Parathyroid adenoma (tissue), 2 donors: ENCODE measurements at regions not wholly inside any gene's neighbourhood (a gene's known extent, or its start where the extent isn't known, plus 50 kb on each side); places are given as distances from the start of the nearest gene placed in this dataset.
A peak's percentile ranks its signal among the peaks of the same experiment; 100 is the strongest.

Source experiments
- H2AFZ ChIP-seq: fragments of 300-600 bp; sonication (generic); one replicate; pipeline ENCODE4 v1.7.0; 2017; ENCODE audit warnings: antibody characterized with exemption, mild to moderate bottlenecking
- H3K27ac ChIP-seq: fragments of 300-600 bp; sonication (generic); one replicate; pipeline ENCODE4 v1.7.0; 2017
- H3K27me3 ChIP-seq: fragments of 300-600 bp; sonication (generic); one replicate; pipeline ENCODE4 v1.7.0; 2017; ENCODE audit warnings: low read length; ENCODE audit not compliant: control insufficient read depth, insufficient read depth
- H3K36me3 ChIP-seq: fragments of 300-600 bp; sonication (generic); one replicate; pipeline ENCODE4 v1.7.0; 2017; ENCODE audit warnings: low read length; ENCODE audit not compliant: control insufficient read depth, insufficient read depth
- H3K4me1 ChIP-seq: fragments of 300-600 bp; sonication (generic); one replicate; pipeline ENCODE4 v1.7.0; 2017; ENCODE audit warnings: control low read depth
- H3K4me2 ChIP-seq: fragments of 300-600 bp; sonication (generic); one replicate; pipeline ENCODE4 v1.7.0; 2017; ENCODE audit warnings: low read length
- H3K4me3 ChIP-seq: fragments of 300-600 bp; sonication (generic); one replicate; pipeline ENCODE4 v1.7.0; 2017; ENCODE audit warnings: low read depth, low read length
- H3K79me2 ChIP-seq: fragments of 300-600 bp; sonication (generic); one replicate; pipeline ENCODE4 v1.7.0; 2017; ENCODE audit warnings: control low read depth
- H3K9ac ChIP-seq: fragments of 300-600 bp; sonication (generic); one replicate; pipeline ENCODE4 v1.7.0; 2017; ENCODE audit warnings: mild to moderate bottlenecking
- H3K9me3 ChIP-seq: fragments of 300-600 bp; sonication (generic); one replicate; pipeline ENCODE4 v1.7.0; 2017; ENCODE audit warnings: low read length; ENCODE audit not compliant: control insufficient read depth
- TF ChIP-seq, protein P1 (sequence below): fragments of 300-600 bp; sonication (generic); IDR thresholded peaks from one replicate; pipeline ENCODE4 v1.7.0; 2017; ENCODE audit warnings: antibody characterized with exemption, mild to moderate bottlenecking
- donor health status: primary hyperparathyroidism.

DNA sequence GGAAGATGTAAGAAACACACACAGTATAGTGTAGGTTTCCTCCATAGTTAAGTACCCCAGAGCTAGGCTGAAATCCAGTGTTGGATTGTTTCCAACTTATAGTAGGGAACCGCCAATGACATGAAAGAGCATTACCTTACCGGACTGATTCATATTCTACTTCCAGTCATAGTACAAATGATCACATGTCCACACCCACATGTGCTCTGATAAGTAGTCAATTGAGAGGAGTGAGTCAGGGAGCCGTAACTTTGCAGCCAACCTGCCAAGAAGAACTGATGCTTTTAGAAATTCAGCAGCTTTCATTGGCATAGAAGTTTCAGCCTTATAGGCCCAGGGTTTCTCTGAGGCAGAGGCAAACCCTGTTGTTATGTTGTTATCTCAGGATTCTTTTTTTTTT, 240.6 kb downstream of the ETS1 start:
- Histone ChIP-seq H3K36me3 (no peaks in the 10 kb centered on the region), H3K9ac (no peak overlapping the region), H3K27me3 (no peaks in the 10 kb centered on the region), H3K79me2 (no peaks in the 10 kb centered on the region), H3K9me3 (no peaks in the 10 kb centered on the region), H3K4me2 (no peak overlapping the region), H3K4me1 (no peaks in the 10 kb centered on the region), H3K27ac (no peak overlapping the region), H2AFZ (no peak overlapping the region), H3K4me3 (no peak overlapping the region)
- TF ChIP-seq, protein P1, sequence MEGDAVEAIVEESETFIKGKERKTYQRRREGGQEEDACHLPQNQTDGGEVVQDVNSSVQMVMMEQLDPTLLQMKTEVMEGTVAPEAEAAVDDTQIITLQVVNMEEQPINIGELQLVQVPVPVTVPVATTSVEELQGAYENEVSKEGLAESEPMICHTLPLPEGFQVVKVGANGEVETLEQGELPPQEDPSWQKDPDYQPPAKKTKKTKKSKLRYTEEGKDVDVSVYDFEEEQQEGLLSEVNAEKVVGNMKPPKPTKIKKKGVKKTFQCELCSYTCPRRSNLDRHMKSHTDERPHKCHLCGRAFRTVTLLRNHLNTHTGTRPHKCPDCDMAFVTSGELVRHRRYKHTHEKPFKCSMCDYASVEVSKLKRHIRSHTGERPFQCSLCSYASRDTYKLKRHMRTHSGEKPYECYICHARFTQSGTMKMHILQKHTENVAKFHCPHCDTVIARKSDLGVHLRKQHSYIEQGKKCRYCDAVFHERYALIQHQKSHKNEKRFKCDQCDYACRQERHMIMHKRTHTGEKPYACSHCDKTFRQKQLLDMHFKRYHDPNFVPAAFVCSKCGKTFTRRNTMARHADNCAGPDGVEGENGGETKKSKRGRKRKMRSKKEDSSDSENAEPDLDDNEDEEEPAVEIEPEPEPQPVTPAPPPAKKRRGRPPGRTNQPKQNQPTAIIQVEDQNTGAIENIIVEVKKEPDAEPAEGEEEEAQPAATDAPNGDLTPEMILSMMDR, result no peak

DNA sequence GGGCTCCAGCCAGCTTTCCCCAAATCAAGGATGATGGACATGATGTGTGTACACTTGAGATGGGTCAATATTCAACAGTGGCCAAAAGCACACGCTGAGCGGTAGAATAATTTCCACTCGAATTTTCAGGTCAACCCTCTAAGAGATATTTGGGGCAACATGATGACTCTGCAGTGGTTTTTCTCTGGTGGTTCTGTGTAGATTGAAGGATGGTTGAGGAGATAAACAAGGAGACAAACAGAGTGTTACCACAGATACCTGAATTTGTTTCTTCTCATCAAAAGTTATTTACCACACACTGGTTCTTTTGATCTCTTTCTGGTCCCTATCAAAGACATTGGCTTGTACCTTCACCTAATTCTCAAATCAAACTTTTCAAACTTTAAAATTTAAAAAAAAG, 242.0 kb downstream of the ETS1 start:
- no peak overlapping the region for H2AFZ ChIP-seq
- no peak overlapping the region for H3K4me3 ChIP-seq
- H3K4me1 ChIP-seq, result no peaks in the 10 kb centered on the region
- H3K27ac ChIP-seq, result no peak overlapping the region
- H3K9me3 ChIP-seq, result no peaks in the 10 kb centered on the region
- H3K9ac ChIP-seq, result no peak overlapping the region
- TF ChIP-seq, protein P1, result no peak
- H3K36me3 ChIP-seq, result no peaks in the 10 kb centered on the region
- H3K27me3 ChIP-seq, result no peaks in the 10 kb centered on the region
- no peaks in the 10 kb centered on the region for H3K79me2 ChIP-seq
- H3K4me2 ChIP-seq, result no peak overlapping the region

DNA sequence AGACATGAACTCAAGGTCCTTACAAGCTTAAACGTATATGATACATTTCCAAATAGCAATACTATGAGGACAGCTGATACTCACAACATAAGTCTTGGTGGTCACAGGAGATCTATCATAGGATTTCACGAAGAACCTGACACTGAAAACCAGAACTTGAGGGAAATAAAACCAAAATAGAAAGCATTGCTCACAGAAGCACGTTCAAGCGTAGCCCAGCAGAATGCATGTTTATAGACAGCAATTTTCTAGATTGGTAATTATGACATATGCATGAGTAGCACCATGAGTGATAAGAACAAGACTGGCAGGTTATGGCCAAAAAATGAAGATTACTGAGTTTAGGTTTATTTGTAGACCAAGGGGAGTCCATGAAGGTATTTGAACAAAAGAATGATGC, 243.5 kb downstream of the ETS1 start:
- Histone ChIP-seq H3K79me2 (no peaks in the 10 kb centered on the region), H3K9ac (no peak overlapping the region), H3K9me3 (no peaks in the 10 kb centered on the region), H2AFZ (no peak overlapping the region), H3K4me3 (no peak overlapping the region), H3K36me3 (no peaks in the 10 kb centered on the region), H3K27ac (no peak overlapping the region), H3K4me2 (no peak overlapping the region), H3K4me1 (no peaks in the 10 kb centered on the region), H3K27me3 (no peaks in the 10 kb centered on the region)
- TF ChIP-seq, protein P1, result no peak

DNA sequence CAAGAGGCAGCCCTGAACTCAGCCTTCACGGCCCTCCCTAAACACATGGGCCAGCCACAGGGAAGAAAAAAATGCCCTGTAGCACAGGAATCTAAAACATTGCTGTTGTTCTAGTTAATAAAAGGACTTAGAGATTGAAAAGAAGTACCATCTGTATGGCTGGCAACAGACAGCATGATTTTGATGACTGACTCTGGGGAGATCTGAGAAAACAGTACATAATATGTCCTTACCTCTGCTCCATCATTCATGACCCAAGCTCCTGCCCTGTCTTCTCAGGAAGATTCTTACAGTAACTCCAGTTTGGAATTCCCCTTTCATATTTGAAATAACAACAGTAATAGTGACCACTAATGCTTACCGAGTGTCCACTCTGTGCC, 244.2 kb downstream of the ETS1 start:
- no peak overlapping the region for H3K4me2 ChIP-seq
- no peaks in the 10 kb centered on the region for H3K27me3 ChIP-seq
- H2AFZ ChIP-seq, result no peak overlapping the region
- no peak overlapping the region for H3K9ac ChIP-seq
- no peak overlapping the region for H3K4me3 ChIP-seq
- no peaks in the 10 kb centered on the region for H3K79me2 ChIP-seq
- no peaks in the 10 kb centered on the region for H3K9me3 ChIP-seq
- peak overlapping the region; percentile 39 for H3K27ac ChIP-seq
- TF ChIP-seq, protein P1, result no peak
- no peaks in the 10 kb centered on the region for H3K36me3 ChIP-seq
- H3K4me1 ChIP-seq, result no peaks in the 10 kb centered on the region

DNA sequence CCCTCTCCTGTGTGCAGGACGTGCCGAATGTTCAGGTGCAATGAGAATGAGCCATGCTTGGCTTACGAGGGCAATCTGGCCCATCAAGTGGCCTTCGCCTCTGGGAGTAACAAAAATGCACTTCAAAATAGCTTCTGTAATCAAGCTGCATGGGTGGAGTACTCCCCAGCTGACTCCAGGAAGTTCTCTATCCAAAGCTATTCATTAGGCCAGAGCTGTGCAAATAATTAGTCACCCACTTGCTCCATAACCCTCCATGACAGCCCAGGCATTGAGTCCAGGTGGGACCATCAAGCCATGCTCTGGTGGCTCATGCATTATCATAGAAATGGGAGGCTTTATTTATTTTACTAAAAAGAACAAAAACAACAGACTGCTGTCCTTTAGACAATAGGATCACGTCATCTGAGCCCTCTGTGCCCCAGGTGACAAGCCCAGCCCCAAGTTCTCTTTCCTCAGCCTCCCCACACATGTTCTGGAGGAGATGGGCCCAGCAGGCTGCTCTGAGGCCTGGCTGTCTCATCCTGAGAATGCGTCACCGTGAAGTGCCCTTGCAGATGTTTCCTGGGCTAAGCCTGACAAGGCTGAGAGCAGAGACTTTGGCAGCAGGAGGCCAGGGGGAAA, 244.7 kb downstream of the ETS1 start:
- H3K4me3 ChIP-seq, result no peak overlapping the region
- TF ChIP-seq, protein P1, result no peak
- H3K27me3 ChIP-seq, result no peaks in the 10 kb centered on the region
- peak overlapping the region; percentile 52 for H3K27ac ChIP-seq
- no peak overlapping the region for H3K4me2 ChIP-seq
- H2AFZ ChIP-seq, result no peak overlapping the region
- no peaks in the 10 kb centered on the region for H3K9me3 ChIP-seq
- H3K36me3 ChIP-seq, result no peaks in the 10 kb centered on the region
- H3K4me1 ChIP-seq, result no peaks in the 10 kb centered on the region
- no peaks in the 10 kb centered on the region for H3K79me2 ChIP-seq
- no peak overlapping the region for H3K9ac ChIP-seq
